ENCODE measurements at regions not wholly inside any gene's neighbourhood (a gene's known extent, or its start where the extent isn't known, plus 50 kb on each side); places are given as distances from the start of the nearest gene placed in this dataset.
"Not testable (repeated sequence)": the region's sequence is repeated elsewhere in the genome, so short reads cannot be mapped to it uniquely, and the experiment has no call there.

DNA sequence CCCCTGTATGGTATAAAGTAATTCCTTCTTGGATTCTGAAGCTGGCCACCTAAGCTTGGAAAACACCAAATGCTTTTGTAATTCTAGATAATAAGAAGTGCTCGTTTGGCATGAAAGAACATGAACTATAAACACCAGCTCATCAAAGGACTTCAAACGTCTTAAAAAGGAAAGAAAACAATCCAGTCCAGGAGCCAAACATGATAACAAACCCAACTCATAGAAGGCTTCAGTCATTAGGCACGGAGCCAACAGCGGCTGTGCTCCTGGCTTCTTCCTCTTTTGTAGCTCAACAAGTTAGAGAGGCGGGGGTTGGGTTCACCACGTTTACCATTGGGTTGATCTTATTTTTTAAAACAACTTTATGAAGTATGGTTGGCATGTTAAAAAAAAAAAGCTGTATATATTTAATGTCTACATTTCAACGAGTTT lies 56.4 kb upstream of the ECHDC3 start:
- peak overlapping the region; percentile 74 for H3K4me3 ChIP-seq
- TF ChIP-seq, protein P1, sequence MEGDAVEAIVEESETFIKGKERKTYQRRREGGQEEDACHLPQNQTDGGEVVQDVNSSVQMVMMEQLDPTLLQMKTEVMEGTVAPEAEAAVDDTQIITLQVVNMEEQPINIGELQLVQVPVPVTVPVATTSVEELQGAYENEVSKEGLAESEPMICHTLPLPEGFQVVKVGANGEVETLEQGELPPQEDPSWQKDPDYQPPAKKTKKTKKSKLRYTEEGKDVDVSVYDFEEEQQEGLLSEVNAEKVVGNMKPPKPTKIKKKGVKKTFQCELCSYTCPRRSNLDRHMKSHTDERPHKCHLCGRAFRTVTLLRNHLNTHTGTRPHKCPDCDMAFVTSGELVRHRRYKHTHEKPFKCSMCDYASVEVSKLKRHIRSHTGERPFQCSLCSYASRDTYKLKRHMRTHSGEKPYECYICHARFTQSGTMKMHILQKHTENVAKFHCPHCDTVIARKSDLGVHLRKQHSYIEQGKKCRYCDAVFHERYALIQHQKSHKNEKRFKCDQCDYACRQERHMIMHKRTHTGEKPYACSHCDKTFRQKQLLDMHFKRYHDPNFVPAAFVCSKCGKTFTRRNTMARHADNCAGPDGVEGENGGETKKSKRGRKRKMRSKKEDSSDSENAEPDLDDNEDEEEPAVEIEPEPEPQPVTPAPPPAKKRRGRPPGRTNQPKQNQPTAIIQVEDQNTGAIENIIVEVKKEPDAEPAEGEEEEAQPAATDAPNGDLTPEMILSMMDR (IDR thresholded peaks at IDR 0.05) = no peak
- DNase-seq (ENCODE audit: low spot score) (no peak), ATAC-seq (ENCODE audit: insufficient number of reproducible peaks, low FRiP score, low read depth) (no peak)
- no peaks in the 10 kb centered on the region for H3K9me3 ChIP-seq
- H3K36me3 ChIP-seq = no peaks in the 10 kb centered on the region
- H3K4me1 ChIP-seq (ENCODE audit: control insufficient read depth in 1 of 2, low read depth in 2 of 2) = peaks cover 6 to 22% of the 10 kb centered on the region in 2 donors
- no peaks in the 10 kb centered on the region for H3K27me3 ChIP-seq (replicated peaks; ENCODE audit: insufficient read depth)
- H3K27ac ChIP-seq = peak overlapping the region in 1 of 2 donors; percentile 69

GRCh38 chr10:11684717-11685645 lies 57.2 kb upstream of the ECHDC3 start:
- H3K27ac ChIP-seq = peak overlapping the region; percentile 57 to 69
- no peaks in the 10 kb centered on the region for H3K27me3 ChIP-seq (replicated peaks; ENCODE audit: insufficient read depth)
- no peaks in the 10 kb centered on the region for H3K36me3 ChIP-seq
- DNase-seq (ENCODE audit: low spot score) (peak; percentile 33), ATAC-seq (ENCODE audit: insufficient number of reproducible peaks, low FRiP score, low read depth) (peak; percentile 75)
- peak overlapping the region; percentile 74 for H3K4me3 ChIP-seq
- H3K9me3 ChIP-seq = no peaks in the 10 kb centered on the region
- H3K4me1 ChIP-seq (ENCODE audit: control insufficient read depth in 1 of 2, low read depth in 2 of 2) = peaks cover 6 to 20% of the 10 kb centered on the region in 2 donors
- TF ChIP-seq, protein P1 (IDR thresholded peaks at IDR 0.05) = no peak

DNA sequence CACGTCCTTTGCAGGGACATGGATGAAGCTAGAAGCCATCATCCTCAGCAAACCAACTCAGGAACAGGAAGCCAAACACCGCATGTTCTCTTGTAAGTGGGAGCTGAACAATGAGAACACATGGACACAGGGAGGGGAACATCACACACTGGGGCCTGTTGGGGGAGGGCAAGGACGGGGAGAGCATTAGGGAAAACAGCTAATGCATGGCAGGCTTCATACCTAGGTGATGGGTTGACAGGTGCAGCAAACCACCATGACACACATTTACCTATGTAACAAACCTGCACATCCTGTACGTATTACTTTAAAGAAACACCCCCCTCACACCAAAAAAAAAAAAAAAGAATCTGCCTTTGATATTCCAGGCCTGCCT lies 57.9 kb upstream of the ECHDC3 start:
- peaks cover 6 to 20% of the 10 kb centered on the region in 2 donors for H3K4me1 ChIP-seq (ENCODE audit: control insufficient read depth in 1 of 2, low read depth in 2 of 2)
- H3K9me3 ChIP-seq; H3K27ac ChIP-seq; ATAC-seq (ENCODE audit: insufficient number of reproducible peaks, low FRiP score, low read depth); DNase-seq (ENCODE audit: low spot score); H3K36me3 ChIP-seq; H3K27me3 ChIP-seq (replicated peaks; ENCODE audit: insufficient read depth): not testable (repeated sequence)
- peak overlapping the region; percentile 74 for H3K4me3 ChIP-seq

DNA sequence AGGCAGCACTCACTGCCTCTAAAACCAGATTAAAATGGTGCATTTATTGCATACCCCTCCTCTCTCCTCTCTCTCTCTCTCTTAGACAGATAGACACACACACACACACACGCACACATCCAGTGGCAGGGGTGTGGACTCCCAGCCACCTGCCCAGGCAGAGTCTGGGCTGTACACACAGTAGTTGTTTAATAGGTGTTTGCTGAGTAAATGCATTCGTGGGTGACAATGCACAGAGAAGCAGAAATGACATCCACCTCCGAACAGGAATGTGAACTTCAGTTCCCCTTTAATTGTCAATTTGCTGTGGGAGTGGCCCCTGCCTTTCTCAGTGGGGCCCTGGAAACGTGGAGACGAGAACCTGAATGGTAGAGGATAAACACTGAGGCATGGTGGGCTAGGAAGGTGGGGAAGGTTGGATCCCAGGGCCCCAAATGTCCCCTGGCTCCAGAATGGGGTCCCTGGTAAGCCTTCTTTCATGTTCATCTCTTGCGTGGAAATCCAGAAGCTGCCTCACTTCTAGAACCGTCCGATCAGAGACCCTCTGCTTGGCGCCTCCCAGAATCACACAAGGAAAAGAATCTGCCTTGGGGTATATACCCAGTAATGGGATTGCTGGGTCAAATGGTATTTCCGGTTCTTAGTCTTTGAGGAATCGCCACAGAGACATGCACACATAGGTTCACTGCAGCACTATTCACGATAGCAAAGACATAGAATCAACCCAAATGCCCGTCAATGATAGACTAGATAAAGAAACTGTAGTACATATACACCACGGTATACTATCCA lies 58.5 kb upstream of the ECHDC3 start:
- no peak overlapping the region for H3K4me3 ChIP-seq
- TF ChIP-seq, protein P1 (IDR thresholded peaks at IDR 0.05) = no peak
- H3K36me3 ChIP-seq = no peaks in the 10 kb centered on the region
- DNase-seq (ENCODE audit: low spot score) = no peak
- no peak for ATAC-seq (ENCODE audit: insufficient number of reproducible peaks, low FRiP score, low read depth)
- H3K27ac ChIP-seq = no peak overlapping the region
- no peaks in the 10 kb centered on the region for H3K27me3 ChIP-seq (replicated peaks; ENCODE audit: insufficient read depth)
- peaks cover 6 to 20% of the 10 kb centered on the region in 2 donors for H3K4me1 ChIP-seq (ENCODE audit: control insufficient read depth in 1 of 2, low read depth in 2 of 2)
- H3K9me3 ChIP-seq = no peaks in the 10 kb centered on the region

- Histone ChIP-seq H3K9me3 (no peaks in the 10 kb centered on the region), H3K27me3 (replicated peaks; ENCODE audit: insufficient read depth) (no peaks in the 10 kb centered on the region), H3K27ac (no peak overlapping the region), H3K4me1 (ENCODE audit: control insufficient read depth in 1 of 2, low read depth in 2 of 2) (peaks cover 6 to 20% of the 10 kb centered on the region in 2 donors), H3K4me3 (no peak overlapping the region), H3K36me3 (no peaks in the 10 kb centered on the region)
- DNase-seq (ENCODE audit: low spot score) (no peak), ATAC-seq (ENCODE audit: insufficient number of reproducible peaks, low FRiP score, low read depth) (no peak)
- TF ChIP-seq, protein P1 (IDR thresholded peaks at IDR 0.05) = no peak
These were observed 59.3 kb upstream of the ECHDC3 start for GRCh38 chr10:11682851-11683250.

All from thoracic aorta (tissue), 2 donors.